ENCODE measurements at regions not wholly inside any gene's neighbourhood (a gene's known extent, or its start where the extent isn't known, plus 50 kb on each side); places are given as distances from the start of the nearest gene placed in this dataset.

DNA sequence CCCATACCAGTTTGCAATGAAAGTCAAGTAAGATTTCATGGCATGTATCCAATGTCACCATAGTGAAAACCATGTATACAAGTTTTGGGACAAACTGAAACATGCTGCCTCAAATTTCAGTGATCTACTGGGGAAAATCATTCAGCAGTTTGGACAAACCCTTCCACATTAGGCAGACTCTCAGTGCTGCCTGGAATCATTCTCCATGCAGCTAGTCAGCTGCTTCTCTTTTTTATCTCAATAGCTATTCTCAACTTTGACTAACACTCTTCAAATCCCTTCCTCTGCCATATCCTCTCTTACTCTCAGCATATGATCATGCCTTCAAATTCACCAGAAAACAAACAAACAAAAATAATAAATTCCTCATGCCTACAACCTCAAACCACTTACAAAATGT is 323.3 kb downstream of the MAN2A1 start:
- no peak for DNase-seq
- Histone ChIP-seq H3K27ac (no peak overlapping the region), H3K27me3 (no peaks in the 10 kb centered on the region), H3K9me3 (replicated peaks in 1 of 3) (no peaks in the 10 kb centered on the region), H3K4me3 (no peak overlapping the region), H3K4me1 (replicated peaks in 1 of 2) (no peaks in the 10 kb centered on the region), H3K36me3 (replicated peaks in 1 of 2) (no peaks in the 10 kb centered on the region)
- intact Hi-C loops (cut with DNase I), result no loop called here
- TF ChIP-seq CTCF (IDR thresholded peaks at IDR 0.05) (no peak), POLR2A (IDR thresholded peaks at IDR 0.05) (no peak)

DNA sequence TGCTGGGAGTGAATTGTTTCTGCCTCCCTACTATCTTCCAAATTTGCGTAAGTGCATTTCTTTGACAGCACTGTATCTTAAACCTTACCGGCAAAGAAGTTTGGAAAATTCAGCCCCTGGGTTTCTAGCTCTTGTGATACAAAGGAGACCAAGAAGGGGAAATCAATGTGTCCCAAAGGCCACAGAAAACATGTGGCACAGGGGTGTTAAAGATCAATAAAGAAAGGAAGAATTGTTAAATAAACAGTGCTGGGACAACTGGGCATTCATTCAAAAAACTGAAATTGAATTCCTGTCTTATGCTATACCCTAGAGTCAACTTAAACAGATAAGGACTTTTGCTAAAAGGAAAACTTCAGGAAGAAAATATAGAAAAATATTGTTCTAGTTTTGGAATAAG is 328.1 kb downstream of the MAN2A1 start:
- H3K36me3 ChIP-seq (replicated peaks in 1 of 2), result no peaks in the 10 kb centered on the region
- H3K27me3 ChIP-seq, result no peaks in the 10 kb centered on the region
- H3K9me3 ChIP-seq (replicated peaks in 1 of 3), result no peaks in the 10 kb centered on the region
- WGBS, 4 donors, result 80 to 92% (median 88%) methylated on average over 2 of the region's 2 CpGs
- DNase-seq, result no peak
- H3K4me3 ChIP-seq, result no peak overlapping the region
- no peaks in the 10 kb centered on the region for H3K4me1 ChIP-seq (replicated peaks in 1 of 2)
- no peak overlapping the region for H3K27ac ChIP-seq
- intact Hi-C loops (cut with DNase I), result no loop called here
- TF ChIP-seq POLR2A (IDR thresholded peaks at IDR 0.05), result no peak
- no peak for TF ChIP-seq CTCF (IDR thresholded peaks at IDR 0.05)

- Histone ChIP-seq H3K4me3 (no peak overlapping the region), H3K36me3 (replicated peaks in 1 of 2) (no peaks in the 10 kb centered on the region), H3K27ac (no peak overlapping the region), H3K4me1 (replicated peaks in 1 of 2) (no peaks in the 10 kb centered on the region), H3K27me3 (no peaks in the 10 kb centered on the region), H3K9me3 (replicated peaks in 1 of 3) (no peaks in the 10 kb centered on the region)
- no peak for DNase-seq
- WGBS, 4 donors, result 83 to 97% (median 92%) methylated on average over 2 to 5 of the region's 5 CpGs
- intact Hi-C loops (cut with DNase I), result no loop called here
- TF ChIP-seq POLR2A (IDR thresholded peaks at IDR 0.05), result no peak
These were observed 328.8 kb downstream of the MAN2A1 start for GRCh38 chr5:110018509-110018908.

- WGBS, 4 donors, result 87 to 100% (median 94%) methylated on average over 3 to 6 of the region's 6 CpGs
- H3K27me3 ChIP-seq, result no peaks in the 10 kb centered on the region
- H3K36me3 ChIP-seq (replicated peaks in 1 of 2), result no peaks in the 10 kb centered on the region
- intact Hi-C loops (cut with DNase I), result no loop called here
- no peak for DNase-seq
- TF ChIP-seq CTCF (IDR thresholded peaks at IDR 0.05) (no peak), POLR2A (IDR thresholded peaks at IDR 0.05) (no peak)
- H3K4me3 ChIP-seq, result no peak overlapping the region
- no peak overlapping the region for H3K27ac ChIP-seq
- no peaks in the 10 kb centered on the region for H3K4me1 ChIP-seq (replicated peaks in 1 of 2)
- H3K9me3 ChIP-seq (replicated peaks in 1 of 3), result no peaks in the 10 kb centered on the region
These were observed 329.4 kb downstream of the MAN2A1 start for GRCh38 chr5:110019119-110019518.

DNA sequence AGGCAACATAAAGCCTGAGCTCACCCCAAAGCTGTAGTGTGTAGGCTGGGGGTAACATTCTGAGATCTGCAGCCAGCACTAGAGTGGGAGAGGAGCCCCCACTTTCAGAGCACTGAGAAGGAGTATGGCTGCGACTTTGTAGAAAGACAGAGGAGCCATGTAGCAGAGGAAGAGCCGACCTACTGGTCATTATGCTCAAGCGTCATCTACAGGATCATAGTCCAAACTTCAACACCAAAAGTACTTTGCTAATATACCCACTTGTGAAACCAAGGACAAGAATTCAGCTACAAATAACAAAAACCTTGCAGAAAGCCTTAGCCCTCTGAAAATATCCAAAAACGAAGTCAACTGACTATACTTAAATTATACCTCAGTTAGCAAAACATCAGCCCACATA is 330.1 kb downstream of the MAN2A1 start:
- 81 to 95% (median 83%) methylated on average over 4 of the region's 4 CpGs for WGBS, 4 donors

More for the DNA sequence above, 330.1 kb downstream of the MAN2A1 start:
- TF ChIP-seq CTCF (IDR thresholded peaks at IDR 0.05) (no peak), POLR2A (IDR thresholded peaks at IDR 0.05) (no peak)
- no peaks in the 10 kb centered on the region for H3K27me3 ChIP-seq
- no peaks in the 10 kb centered on the region for H3K9me3 ChIP-seq (replicated peaks in 1 of 3)
- H3K27ac ChIP-seq, result no peak overlapping the region
- no peaks in the 10 kb centered on the region for H3K4me1 ChIP-seq (replicated peaks in 1 of 2)
- no peak overlapping the region for H3K4me3 ChIP-seq
- DNase-seq, result no peak
- H3K36me3 ChIP-seq (replicated peaks in 1 of 2), result no peaks in the 10 kb centered on the region
- intact Hi-C loops (cut with DNase I), result no loop called here

Data from adrenal gland (tissue), 9 donors.